ENCODE measurements at regions not wholly inside any gene's neighbourhood (a gene's known extent, or its start where the extent isn't known, plus 50 kb on each side); places are given as distances from the start of the nearest gene placed in this dataset.

- no peak for TF ChIP-seq CTCF (IDR thresholded peaks at IDR 0.05; ENCODE audit: low read depth, low read length)
- H3K4me3 ChIP-seq (ENCODE audit: low read depth, low read length), result no peak overlapping the region
These were observed 239.0 kb upstream of the PODXL start for GRCh38 chr7:131795400-131795799.

- TF ChIP-seq CTCF (IDR thresholded peaks at IDR 0.05; ENCODE audit: low read depth, low read length), result no peak
These were observed 235.9 kb upstream of the PODXL start for GRCh38 chr7:131792311-131792710.

GRCh38 chr7:131787101-131787500 lies 230.7 kb upstream of the PODXL start:
- TF ChIP-seq CTCF (IDR thresholded peaks at IDR 0.05; ENCODE audit: low read depth, low read length), result no peak

More at GRCh38 chr7:131792311-131792710, 235.9 kb upstream of the PODXL start:
- H3K4me3 ChIP-seq (ENCODE audit: low read depth, low read length), result no peak overlapping the region

GRCh38 chr7:131786204-131786603 lies 229.8 kb upstream of the PODXL start:
- no peak for TF ChIP-seq CTCF (IDR thresholded peaks at IDR 0.05; ENCODE audit: low read depth, low read length)
- H3K4me3 ChIP-seq (ENCODE audit: low read depth, low read length), result no peak overlapping the region

More at GRCh38 chr7:131787101-131787500, 230.7 kb upstream of the PODXL start:
- H3K4me3 ChIP-seq (ENCODE audit: low read depth, low read length), result no peak overlapping the region

GRCh38 chr7:131778601-131779000 lies 222.2 kb upstream of the PODXL start:
- TF ChIP-seq CTCF (IDR thresholded peaks at IDR 0.05; ENCODE audit: low read depth, low read length), result no peak
- H3K4me3 ChIP-seq (ENCODE audit: low read depth, low read length), result no peak overlapping the region

- no peak overlapping the region for H3K4me3 ChIP-seq (ENCODE audit: low read depth, low read length)
- no peak for TF ChIP-seq CTCF (IDR thresholded peaks at IDR 0.05; ENCODE audit: low read depth, low read length)
These were observed 218.2 kb upstream of the PODXL start for GRCh38 chr7:131774419-131775220.

- no peak for TF ChIP-seq CTCF (IDR thresholded peaks at IDR 0.05; ENCODE audit: low read depth, low read length)
These were observed 217.0 kb upstream of the PODXL start for GRCh38 chr7:131773413-131773812.

More at GRCh38 chr7:131773413-131773812, 217.0 kb upstream of the PODXL start:
- H3K4me3 ChIP-seq (ENCODE audit: low read depth, low read length), result no peak overlapping the region
